ENCODE measurements at regions not wholly inside any gene's neighbourhood (a gene's known extent, or its start where the extent isn't known, plus 50 kb on each side); places are given as distances from the start of the nearest gene placed in this dataset.
A peak's percentile ranks its signal among the peaks of the same experiment; 100 is the strongest.

GRCh38 chr12:13368431-13368830 lies 171.9 kb downstream of the EMP1 start:
- TF ChIP-seq CTCF (IDR thresholded peaks at IDR 0.05), result no peak

- TF ChIP-seq CTCF (IDR thresholded peaks at IDR 0.05), result no peak
Observed at GRCh38 chr12:13367973-13368372, 171.4 kb downstream of the EMP1 start.

GRCh38 chr12:13365748-13366366 lies 169.3 kb downstream of the EMP1 start:
- no peak for TF ChIP-seq CTCF (IDR thresholded peaks at IDR 0.05)

GRCh38 chr12:13362260-13362841 lies 165.8 kb downstream of the EMP1 start:
- TF ChIP-seq CTCF (IDR thresholded peaks at IDR 0.05), result peak; percentile 96

GRCh38 chr12:13359636-13360035 lies 163.1 kb downstream of the EMP1 start:
- TF ChIP-seq CTCF (IDR thresholded peaks at IDR 0.05), result no peak

GRCh38 chr12:13358391-13358905 lies 161.9 kb downstream of the EMP1 start:
- no peak for TF ChIP-seq CTCF (IDR thresholded peaks at IDR 0.05)

GRCh38 chr12:13350946-13351345 lies 154.4 kb downstream of the EMP1 start:
- TF ChIP-seq CTCF (IDR thresholded peaks at IDR 0.05), result no peak
